HuH-7 (cell line): ENCODE measurements at regions not wholly inside any gene's neighbourhood (a gene's known extent, or its start where the extent isn't known, plus 50 kb on each side); places are given as distances from the start of the nearest gene placed in this dataset.
A peak's percentile ranks its signal among the peaks of the same experiment; 100 is the strongest.

Experiments
- DNase-seq: peaks from one replicate; pipeline ENCODE4 v3.0.0; 2011; ENCODE audit warnings: low spot score

DNA sequence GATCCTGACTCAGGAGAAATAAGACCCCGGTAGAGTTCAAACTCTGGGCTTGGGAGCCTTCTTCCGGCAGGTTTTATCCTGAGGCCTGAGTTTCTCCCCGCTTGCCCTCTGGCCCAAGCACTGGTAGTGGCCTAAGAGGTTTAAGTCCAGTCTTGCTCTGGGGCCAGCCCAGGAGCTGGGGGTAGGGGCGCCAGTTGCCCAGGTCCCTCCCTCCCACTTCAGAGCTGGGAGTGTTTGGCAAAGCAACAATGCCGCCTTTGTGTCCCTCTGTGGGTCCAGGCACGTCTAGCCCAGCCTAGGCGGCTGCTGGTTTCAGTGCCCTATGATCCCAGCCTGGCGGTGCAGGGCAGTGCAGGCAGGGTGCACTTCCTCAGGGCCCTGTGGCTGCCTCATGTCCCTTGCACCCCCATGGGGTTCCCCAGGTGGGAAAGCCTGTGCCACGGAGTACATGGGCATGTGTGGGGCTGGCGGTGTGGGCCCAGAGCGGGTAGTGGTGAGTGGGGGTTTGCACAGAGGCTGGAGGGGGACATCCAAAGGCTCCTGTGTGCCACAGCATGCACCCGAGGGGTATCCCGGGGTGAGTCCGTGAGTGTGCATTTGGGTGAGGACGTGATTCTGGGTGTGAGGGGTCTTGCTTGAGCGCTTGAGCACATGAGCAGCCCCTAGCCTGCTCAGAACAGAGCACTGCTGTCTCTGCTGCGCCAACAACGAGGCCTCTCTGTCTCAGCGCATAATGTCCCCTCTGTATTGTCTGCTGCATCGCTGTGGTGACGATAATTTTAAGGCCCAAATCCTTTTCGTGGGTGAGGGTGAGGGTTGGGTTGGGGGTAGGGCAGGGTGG, 61.7 kb upstream of the PSD2 start:
- peak; percentile 82 for DNase-seq

DNA sequence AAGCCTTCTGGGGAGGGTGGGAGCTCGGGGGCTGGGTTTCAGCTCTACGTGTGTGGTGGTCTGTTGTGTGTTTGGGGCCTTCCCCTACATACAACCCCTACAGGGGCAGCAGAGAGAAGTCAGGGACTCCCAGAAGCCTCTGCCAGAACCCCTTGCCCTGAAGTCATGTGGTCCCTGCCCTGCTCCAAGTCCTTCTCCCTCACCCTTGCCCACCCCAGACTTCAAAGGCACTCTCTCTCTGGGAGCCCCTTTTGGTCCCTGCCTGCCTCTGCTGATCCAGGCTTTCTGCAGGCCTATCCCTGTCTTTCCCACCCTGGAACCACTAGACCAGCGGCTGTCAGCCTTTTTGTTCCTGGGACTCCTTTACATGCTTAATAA, 61.1 kb upstream of the PSD2 start:
- no peak for DNase-seq

- no peak for DNase-seq
These were observed 57.1 kb upstream of the PSD2 start for GRCh38 chr5:139738193-139739149.

GRCh38 chr5:139739150-139739974, 56.2 kb upstream of the PSD2 start:
- no peak for DNase-seq

GRCh38 chr5:139740138-139740991, 55.2 kb upstream of the PSD2 start:
- DNase-seq = no peak

GRCh38 chr5:139740992-139741672, 54.5 kb upstream of the PSD2 start:
- no peak for DNase-seq

DNA sequence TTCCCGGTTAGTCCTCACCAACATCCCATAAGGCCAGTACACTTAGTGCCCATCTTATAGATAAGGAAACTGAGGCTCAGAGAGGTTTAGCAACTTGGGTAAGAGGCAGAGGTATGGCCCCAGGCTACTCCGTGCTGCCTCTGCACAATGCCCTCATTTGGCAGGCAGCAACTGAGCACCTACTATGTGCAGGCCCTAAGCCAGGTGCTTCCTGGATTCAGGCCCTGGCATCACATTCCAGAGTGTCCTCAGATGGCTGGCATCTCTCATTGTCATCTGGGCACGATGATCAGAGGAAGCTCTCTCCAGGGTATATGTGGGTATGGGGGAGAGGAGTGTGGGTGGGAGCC, 53.8 kb upstream of the PSD2 start:
- DNase-seq = no peak

DNA sequence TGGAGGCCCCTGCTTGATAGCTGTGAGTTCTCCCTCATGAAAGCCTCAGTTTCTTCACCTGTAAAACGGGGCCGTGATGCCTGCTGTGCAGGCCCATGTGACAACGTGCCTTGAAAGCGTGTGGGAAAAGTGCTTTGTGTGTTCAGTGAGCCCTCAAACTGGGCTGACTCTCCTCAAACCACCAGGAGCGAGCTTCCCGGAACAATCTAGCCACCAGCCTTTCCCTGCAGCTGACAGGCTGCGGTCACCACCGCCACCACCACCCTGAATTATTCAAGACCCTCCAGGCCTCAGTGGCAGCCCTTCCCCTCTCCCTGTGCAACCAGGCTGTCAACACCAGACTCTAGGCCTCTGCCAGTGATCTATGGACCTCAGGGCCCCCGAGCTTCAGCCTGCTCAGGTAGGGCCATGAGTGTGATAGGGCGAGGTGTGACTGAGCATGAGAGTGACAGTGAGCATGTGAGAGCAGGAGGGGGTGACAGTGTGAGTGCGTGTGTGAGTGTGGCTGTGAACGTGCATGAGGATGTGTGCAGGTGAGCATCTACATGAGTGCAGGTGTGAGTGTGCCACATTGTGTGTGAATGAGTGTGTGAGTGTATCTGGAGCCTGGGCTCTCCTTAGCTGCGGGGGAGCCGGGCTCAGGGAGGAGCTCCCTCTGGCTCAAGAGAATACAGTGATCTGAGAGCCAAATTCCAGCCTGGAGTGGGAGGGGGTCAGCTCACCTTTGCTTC, 53.3 kb upstream of the PSD2 start:
- no peak for DNase-seq

GRCh38 chr5:139743001-139743771, 52.4 kb upstream of the PSD2 start:
- DNase-seq = no peak

GRCh38 chr5:139743804-139744203, 51.8 kb upstream of the PSD2 start:
- DNase-seq = no peak

DNA sequence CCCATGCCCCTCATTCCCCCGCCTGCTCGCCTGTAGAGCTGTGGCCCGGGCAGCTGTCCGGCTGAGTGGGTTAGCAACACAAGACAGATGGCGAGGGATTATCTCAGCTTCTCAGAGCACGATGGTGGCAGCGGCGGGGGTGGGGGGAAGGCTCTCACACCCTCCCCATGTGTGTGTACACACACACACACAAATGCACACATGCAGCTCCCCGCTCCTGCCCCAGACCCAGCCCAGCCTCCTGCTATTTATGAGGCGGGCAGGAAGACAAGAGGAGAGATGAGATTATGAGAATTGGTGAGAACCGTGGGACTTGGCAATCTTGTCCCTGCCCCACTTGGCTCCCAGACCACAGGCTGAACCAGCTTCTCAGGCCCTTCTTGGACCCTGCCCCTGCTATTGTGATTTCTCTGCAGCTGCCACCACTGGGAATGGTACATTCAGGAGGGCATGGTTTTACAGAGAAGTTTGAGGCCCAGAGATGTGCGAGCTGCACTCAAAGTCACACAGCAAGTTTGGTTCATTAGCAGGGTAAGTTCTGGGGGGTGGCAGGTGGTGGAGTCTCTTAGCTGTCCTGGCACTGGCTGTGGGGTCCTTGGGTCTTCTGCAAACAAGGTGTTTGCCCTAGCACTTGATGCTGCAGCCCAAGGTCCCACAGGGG, 51.0 kb upstream of the PSD2 start:
- DNase-seq = no peak

DNA sequence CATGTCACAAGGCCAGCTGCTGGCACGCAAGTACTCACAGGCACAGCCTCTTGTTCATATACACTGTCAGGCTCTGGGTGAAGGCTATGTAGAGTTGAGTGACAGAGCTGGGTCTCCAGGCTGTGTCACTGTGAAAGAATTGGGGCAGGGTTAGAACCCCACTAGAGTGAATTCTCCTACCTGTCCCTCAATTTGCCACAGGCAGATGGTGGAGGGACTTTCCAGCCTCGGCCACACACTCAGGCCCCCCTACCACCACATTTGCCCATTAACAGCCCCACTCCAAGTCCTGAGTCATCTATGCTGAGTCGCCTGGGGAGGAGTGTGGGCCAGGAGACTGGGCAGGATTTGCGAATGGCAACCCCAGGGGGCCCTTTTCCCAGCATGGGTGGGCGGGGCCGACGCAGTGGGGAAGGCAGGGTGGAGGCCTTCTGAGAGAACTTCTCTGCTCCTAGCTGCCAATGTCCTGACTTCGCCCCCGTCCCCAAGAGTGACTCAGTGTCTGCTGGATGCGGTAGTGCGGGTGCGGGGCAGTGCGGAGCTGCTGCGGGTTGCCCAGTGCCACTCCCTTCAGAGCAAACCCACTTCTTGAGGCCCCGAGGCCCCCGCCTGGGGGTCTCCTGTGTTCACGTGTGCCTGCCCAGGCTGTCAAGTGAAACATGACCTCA, 50.3 kb upstream of the PSD2 start:
- no peak for DNase-seq

- DNase-seq = peak; percentile 89
These were observed 49.6 kb upstream of the PSD2 start for GRCh38 chr5:139745800-139746690.
